ENCODE measurements at regions not wholly inside any gene's neighbourhood (a gene's known extent, or its start where the extent isn't known, plus 50 kb on each side); places are given as distances from the start of the nearest gene placed in this dataset.
A peak's percentile ranks its signal among the peaks of the same experiment; 100 is the strongest.

DNA sequence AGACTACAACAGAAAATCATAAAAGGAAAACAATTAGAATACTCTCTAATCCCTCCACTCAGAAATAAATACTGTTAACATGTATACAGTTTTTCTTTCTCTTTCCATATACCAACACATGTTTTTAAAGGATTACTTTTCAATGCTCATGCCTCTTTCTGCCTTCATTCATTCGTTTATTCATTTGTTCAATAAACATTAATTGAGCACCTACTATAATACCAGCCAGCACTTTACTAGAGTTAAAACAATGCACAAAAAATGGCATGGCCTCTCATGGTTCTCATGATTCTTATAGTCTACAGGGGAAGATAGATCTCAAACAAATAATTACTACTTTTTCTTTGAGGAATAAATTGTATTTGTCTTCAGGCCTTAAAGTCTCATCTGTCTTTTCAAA, 70.3 kb upstream of the RIPOR2 start:
- peak overlapping the region; percentile 76; the same call in 1 of the 2 replicates for H3K27ac ChIP-seq
- TF ChIP-seq, protein P1, sequence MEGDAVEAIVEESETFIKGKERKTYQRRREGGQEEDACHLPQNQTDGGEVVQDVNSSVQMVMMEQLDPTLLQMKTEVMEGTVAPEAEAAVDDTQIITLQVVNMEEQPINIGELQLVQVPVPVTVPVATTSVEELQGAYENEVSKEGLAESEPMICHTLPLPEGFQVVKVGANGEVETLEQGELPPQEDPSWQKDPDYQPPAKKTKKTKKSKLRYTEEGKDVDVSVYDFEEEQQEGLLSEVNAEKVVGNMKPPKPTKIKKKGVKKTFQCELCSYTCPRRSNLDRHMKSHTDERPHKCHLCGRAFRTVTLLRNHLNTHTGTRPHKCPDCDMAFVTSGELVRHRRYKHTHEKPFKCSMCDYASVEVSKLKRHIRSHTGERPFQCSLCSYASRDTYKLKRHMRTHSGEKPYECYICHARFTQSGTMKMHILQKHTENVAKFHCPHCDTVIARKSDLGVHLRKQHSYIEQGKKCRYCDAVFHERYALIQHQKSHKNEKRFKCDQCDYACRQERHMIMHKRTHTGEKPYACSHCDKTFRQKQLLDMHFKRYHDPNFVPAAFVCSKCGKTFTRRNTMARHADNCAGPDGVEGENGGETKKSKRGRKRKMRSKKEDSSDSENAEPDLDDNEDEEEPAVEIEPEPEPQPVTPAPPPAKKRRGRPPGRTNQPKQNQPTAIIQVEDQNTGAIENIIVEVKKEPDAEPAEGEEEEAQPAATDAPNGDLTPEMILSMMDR (conservative IDR thresholded peaks at IDR 0.05) = no peak
- no peak for TF ChIP-seq ZFX (IDR thresholded peaks at IDR 0.05)

DNA sequence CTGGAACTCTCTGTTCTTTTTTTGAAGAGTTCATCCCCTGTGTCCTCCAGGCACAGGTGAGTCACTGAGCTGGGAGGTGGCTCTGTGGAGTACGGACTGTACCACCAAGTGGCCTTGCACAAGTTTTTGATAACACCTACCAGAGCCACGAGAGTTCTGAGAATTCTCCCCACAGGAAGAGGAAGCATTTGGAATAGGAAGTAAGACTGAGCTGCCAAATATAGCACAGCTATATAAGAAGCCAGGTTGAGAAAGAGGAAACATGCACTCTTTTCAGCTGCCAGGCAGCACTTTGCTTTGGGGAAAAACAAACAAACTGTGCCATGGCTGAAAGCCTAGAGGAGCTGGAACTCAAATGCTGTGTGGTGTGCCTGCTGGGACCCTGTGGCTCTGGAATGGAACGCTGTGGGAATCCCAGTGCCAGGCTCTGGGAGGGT, 70.8 kb upstream of the RIPOR2 start:
- peak overlapping the region; percentile 76 for H3K27ac ChIP-seq
- TF ChIP-seq, protein P1 (conservative IDR thresholded peaks at IDR 0.05) = no peak
- TF ChIP-seq ZFX (IDR thresholded peaks at IDR 0.05) = no peak

DNA sequence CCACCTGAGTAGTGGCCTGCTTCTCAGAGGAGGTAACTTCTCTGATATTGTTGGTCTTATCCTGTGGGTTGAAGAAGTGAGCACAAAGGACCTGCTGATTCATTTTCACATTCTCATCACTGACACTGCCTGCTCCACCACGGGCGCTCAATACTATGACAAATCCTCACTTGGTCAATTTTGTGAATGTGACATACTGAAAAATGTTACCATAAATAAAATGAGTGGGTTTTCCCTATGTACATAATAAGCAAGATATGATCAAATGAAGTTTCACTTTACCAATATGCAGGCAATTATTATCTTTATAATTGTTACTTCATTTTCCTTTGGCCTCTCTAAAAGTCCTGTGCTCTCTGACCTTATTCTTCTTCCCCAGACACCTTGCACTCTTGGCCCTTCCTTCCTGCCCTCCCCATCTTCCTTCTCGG, 71.5 kb upstream of the RIPOR2 start:
- H3K27ac ChIP-seq = peak overlapping the region; percentile 76; the same call in 1 of the 2 replicates
- no peak for TF ChIP-seq ZFX (IDR thresholded peaks at IDR 0.05)
- TF ChIP-seq, protein P1 (conservative IDR thresholded peaks at IDR 0.05) = no peak

DNA sequence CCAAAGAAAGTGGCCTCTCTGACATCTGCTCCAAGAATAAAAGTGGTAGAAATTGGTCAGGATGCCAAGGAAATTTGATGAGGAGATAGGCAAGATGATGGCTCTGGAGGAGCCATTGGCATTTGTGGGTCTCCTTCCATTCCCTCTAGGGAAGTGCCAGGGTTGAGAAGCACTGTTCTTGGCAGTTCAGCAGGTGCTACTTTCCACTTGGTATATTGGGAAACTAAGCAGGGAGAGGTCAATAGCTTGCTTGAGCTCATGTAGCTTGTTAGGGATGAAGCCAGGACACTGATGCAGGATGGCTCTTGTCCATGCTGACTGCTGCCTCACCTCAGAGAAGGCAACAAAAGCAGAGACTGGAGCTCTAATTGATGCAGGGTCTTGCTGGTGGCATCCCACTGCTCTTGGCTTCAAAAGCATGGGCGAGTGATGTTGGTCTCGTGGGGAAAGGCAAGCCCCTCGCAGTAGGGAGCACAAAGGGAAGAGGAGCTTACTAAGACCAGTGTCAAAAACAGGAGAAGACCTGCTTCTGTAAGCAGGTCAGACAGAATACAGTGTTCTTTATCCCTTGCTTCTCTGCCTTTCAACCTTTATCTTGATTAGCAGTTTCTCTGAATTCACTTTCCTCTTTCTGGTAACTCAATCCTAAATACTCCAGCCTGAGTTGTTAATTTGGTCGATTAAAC, 73.1 kb upstream of the RIPOR2 start:
- TF ChIP-seq, protein P1 (conservative IDR thresholded peaks at IDR 0.05) = no peak
- TF ChIP-seq ZFX (IDR thresholded peaks at IDR 0.05) = no peak
- no peak overlapping the region for H3K27ac ChIP-seq

DNA sequence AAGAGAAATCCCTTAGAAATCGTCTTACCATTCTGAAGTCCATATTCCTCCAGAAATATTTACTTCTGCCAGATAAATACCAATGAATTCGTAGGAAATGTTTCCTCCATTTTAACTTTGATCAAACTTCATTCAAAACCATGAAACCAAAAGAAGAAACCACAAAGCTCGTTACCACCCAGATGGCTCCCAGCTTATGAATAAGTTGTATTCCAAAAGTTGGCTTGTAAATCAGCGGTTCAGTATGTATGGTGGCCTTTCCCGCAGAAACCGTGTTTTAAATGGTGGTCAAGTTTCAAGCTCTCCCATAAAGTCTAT, 73.6 kb upstream of the RIPOR2 start:
- no peak overlapping the region for H3K27ac ChIP-seq
- TF ChIP-seq, protein P1 (conservative IDR thresholded peaks at IDR 0.05) = no peak
- no peak for TF ChIP-seq ZFX (IDR thresholded peaks at IDR 0.05)

DNA sequence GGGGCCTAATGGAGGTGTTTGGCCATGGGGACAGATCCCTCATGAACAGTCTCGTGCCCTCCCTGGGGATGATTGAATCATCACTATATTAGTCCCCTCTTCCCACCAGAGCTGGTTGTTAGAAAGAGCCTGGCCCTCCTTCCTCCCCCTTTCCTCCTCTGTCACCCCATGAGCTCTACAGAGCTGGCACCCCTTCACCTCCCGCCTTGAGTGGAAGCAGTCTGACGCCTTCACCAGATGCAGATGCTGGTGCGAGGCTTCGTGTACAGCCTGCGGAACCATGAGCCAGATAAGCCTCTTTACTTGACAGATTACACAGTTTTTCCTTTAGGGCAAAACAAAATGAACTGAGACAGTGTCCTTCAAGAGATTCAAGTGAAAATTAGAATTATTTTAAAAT, 74.4 kb upstream of the RIPOR2 start:
- no peak overlapping the region for H3K27ac ChIP-seq
- TF ChIP-seq, protein P1 (conservative IDR thresholded peaks at IDR 0.05) = no peak
- no peak for TF ChIP-seq ZFX (IDR thresholded peaks at IDR 0.05)

DNA sequence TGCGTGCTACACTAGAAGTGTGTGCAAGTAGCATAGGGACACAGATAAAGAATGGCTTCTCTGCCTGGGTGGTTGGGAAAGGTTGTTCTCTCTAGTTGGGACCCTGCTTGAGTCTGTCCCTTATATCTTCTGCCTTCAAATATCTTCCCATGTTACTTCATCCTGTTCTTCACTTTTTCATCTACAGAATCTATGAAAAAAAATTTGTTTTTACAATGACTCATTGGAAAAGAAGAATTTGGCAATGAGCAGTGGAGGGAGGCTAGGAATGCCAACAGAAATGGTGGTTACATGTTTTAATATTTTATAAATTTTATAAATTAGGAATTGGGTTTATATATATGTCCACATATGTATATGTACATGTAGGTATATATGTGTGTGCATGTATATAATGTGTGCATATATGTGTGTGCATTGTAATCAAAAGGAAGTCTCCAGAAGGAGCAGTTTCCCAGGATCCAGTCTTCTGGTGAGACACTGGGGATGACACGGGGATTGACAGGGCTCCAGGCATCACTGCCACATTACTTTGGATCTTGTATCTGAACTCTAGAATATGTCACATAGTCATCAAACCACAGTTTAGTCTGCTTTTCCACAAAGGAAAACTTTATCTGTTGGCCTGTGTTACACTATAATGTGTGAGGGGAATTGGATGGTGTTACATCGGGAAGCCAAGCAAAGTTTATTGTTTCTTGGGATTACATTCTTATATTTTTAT, 75.3 kb upstream of the RIPOR2 start:
- no peak overlapping the region for H3K27ac ChIP-seq
- no peak for TF ChIP-seq ZFX (IDR thresholded peaks at IDR 0.05)
- TF ChIP-seq, protein P1 (conservative IDR thresholded peaks at IDR 0.05) = no peak

All from C4-2B (cell line).